Neuronal stem cell (in vitro differentiated cells): ENCODE measurements at regions not wholly inside any gene's neighbourhood (a gene's known extent, or its start where the extent isn't known, plus 50 kb on each side); places are given as distances from the start of the nearest gene placed in this dataset.

Experiments used
- DNase-seq: peaks from one replicate; pipeline ENCODE4 v3.0.0-alpha.2; 2013; ENCODE audit warnings: low spot score
- H2AFZ ChIP-seq: one replicate; pipeline ENCODE4 v1.6.1; 2013; ENCODE audit warnings: mild to moderate bottlenecking, low read length, inconsistent platforms
- H2AK5ac ChIP-seq: 2 replicates; pipeline ENCODE4 v1.6.1; 2013; ENCODE audit warnings: low read depth, mild to moderate bottlenecking, inconsistent platforms, low read length, moderate library complexity, mixed read lengths
- H2BK120ac ChIP-seq: 2 replicates; pipeline ENCODE4 v1.6.1; 2013; ENCODE audit warnings: low read depth, mild to moderate bottlenecking, inconsistent platforms, low read length, moderate library complexity, mixed read lengths
- H2BK12ac ChIP-seq: one replicate; pipeline ENCODE4 v1.6.1; 2013; ENCODE audit warnings: low read length, inconsistent platforms
- H2BK15ac ChIP-seq: 2 replicates; pipeline ENCODE4 v1.6.1; 2013; ENCODE audit warnings: mild to moderate bottlenecking, low read length, inconsistent platforms, mixed read lengths
- H2BK5ac ChIP-seq: one replicate; pipeline ENCODE4 v1.6.1; 2013; ENCODE audit warnings: inconsistent platforms, mild to moderate bottlenecking, low read length, moderate library complexity
- H3K14ac ChIP-seq: one replicate; pipeline ENCODE4 v1.6.1; 2013; ENCODE audit warnings: low read length, inconsistent platforms
- H3K18ac ChIP-seq: 2 replicates; pipeline ENCODE4 v1.6.1; 2013; ENCODE audit warnings: low read length, inconsistent platforms
- H3K23ac ChIP-seq: 2 replicates; pipeline ENCODE4 v1.6.1; 2013; ENCODE audit warnings: low read depth, mild to moderate bottlenecking, mixed read lengths, low read length, inconsistent platforms; ENCODE audit not compliant: poor library complexity
- H3K27ac ChIP-seq: replicated peaks from 3 replicates; pipeline ENCODE4 v1.5.1; 2013; ENCODE audit warnings: low read length, inconsistent platforms
- H3K27me3 ChIP-seq, 3 experiments: 2 replicates each; pipeline ENCODE4 v1.6.1; 2013; ENCODE audit warnings: low read length in 3 of 3, mild to moderate bottlenecking in 2 of 3, inconsistent platforms in 1 of 3, low read depth in 1 of 3, mixed read lengths in 1 of 3, moderate library complexity in 1 of 3; ENCODE audit not compliant: control insufficient read depth in 3 of 3, insufficient read depth in 3 of 3
- H3K36me3 ChIP-seq, 2 donors: replicated peaks in 1 of 2; 2 replicates each; pipeline ENCODE4 v1.6.1; 2013; ENCODE audit warnings: low read length in 2 of 2; ENCODE audit not compliant: control insufficient read depth in 2 of 2, insufficient read depth in 2 of 2
- H3K4ac ChIP-seq: 2 replicates; pipeline ENCODE4 v1.6.1; 2013; ENCODE audit warnings: inconsistent platforms, mild to moderate bottlenecking, low read length, moderate library complexity
- H3K4me1 ChIP-seq, 2 donors: 1 replicate in 1 of 2; 2 replicates in 1 of 2; pipeline ENCODE4 v1.6.1; 2013; ENCODE audit warnings: low read length in 2 of 2, low read depth in 1 of 2; ENCODE audit not compliant: control insufficient read depth in 2 of 2, insufficient read depth in 1 of 2
- H3K4me2 ChIP-seq: one replicate; pipeline ENCODE4 v1.6.1; 2013; ENCODE audit warnings: mild to moderate bottlenecking, low read length, inconsistent platforms; ENCODE audit not compliant: insufficient read depth, poor library complexity, severe bottlenecking
- H3K4me3 ChIP-seq, 2 donors: 2 replicates each; pipeline ENCODE4 v1.5.1; 2013; ENCODE audit warnings: low read length in 2 of 2, mild to moderate bottlenecking in 2 of 2, inconsistent platforms in 1 of 2, moderate library complexity in 1 of 2
- H3K79me1 ChIP-seq: one replicate; pipeline ENCODE4 v1.6.1; 2013; ENCODE audit warnings: low read depth, mild to moderate bottlenecking, inconsistent platforms, low read length, moderate library complexity
- H3K9ac ChIP-seq: one replicate; pipeline ENCODE4 v1.6.1; 2013; ENCODE audit warnings: mild to moderate bottlenecking, low read depth, low read length, inconsistent platforms; ENCODE audit not compliant: poor library complexity
- H3K9me3 ChIP-seq, 2 donors: replicated peaks in 1 of 2; 2 replicates each; pipeline versions ENCODE3 to v1.6.1; 2013; ENCODE audit warnings: low read length in 2 of 2, mild to moderate bottlenecking in 2 of 2, inconsistent platforms in 1 of 2, low read depth in 1 of 2, mixed read lengths in 1 of 2, moderate library complexity in 1 of 2; ENCODE audit not compliant: control insufficient read depth in 2 of 2, insufficient read depth in 1 of 2
- H4K8ac ChIP-seq: one replicate; pipeline ENCODE4 v1.6.1; 2013; ENCODE audit warnings: low read depth, mild to moderate bottlenecking, inconsistent platforms, low read length, moderate library complexity
- H4K91ac ChIP-seq: one replicate; pipeline ENCODE4 v1.6.1; 2013; ENCODE audit warnings: low read length, low read depth, mild to moderate bottlenecking, inconsistent platforms; ENCODE audit not compliant: poor library complexity
- WGBS, 2 donors: extraction: QIAGEN DNeasy Blood & Tissue Kit; methylation state at CpG; one replicate each; pipeline ENCODE4 v1.1.7; 2013; ENCODE audit warnings: missing lambda C conversion rate in 2 of 2, mixed read lengths in 1 of 2; ENCODE audit not compliant: insufficient read length in 2 of 2, insufficient replicate concordance in 1 of 2; ENCODE audit errors: extremely low coverage in 2 of 2; 5-methylcytosine and 5-hydroxymethylcytosine counted together

GRCh38 chr10:81065474-81065873, 527.8 kb downstream of the SH2D4B start:
- Histone ChIP-seq H2BK12ac (no peak overlapping the region), H3K14ac (no peak overlapping the region), H3K79me1 (no peaks in the 10 kb centered on the region), H3K4me2 (no peak overlapping the region), H2BK5ac (no peak overlapping the region), H3K27me3 (no peaks in the 10 kb centered on the region), H3K23ac (no peak overlapping the region), H2AK5ac (no peak overlapping the region), H3K4ac (no peak overlapping the region), H3K4me3 (no peak overlapping the region), H3K36me3 (no peaks in the 10 kb centered on the region), H2BK120ac (no peak overlapping the region), H3K18ac (no peak overlapping the region), H2AFZ (no peak overlapping the region), H3K4me1 (no peaks in the 10 kb centered on the region), H4K91ac (no peak overlapping the region), H3K27ac (no peak overlapping the region), H3K9ac (no peak overlapping the region), H4K8ac (no peak overlapping the region), H3K9me3 (no peaks in the 10 kb centered on the region), H2BK15ac (no peak overlapping the region)
- no CpG with 5 or more reads among the region's 1 CpG for WGBS, 2 donors
- no peak for DNase-seq

DNA sequence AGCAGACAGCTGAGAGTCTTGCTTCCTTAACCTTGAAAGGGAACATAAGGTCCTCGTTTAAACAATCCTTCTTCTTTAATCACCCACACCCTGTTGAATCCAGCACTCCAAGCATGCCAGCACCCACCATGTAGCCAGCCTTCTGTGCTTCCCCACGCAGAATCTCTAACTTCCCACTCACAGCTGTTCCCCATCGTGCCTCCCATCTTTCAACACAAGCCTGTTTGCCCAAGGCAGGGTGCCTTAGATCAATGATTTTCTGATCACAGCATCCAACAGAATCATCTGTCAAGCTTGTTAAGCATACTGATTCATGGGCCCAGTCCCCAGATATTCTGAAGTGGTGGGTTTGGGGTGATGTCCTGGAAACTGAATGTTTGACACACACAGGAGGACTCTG, 530.8 kb downstream of the SH2D4B start:
- Histone ChIP-seq H3K23ac (no peak overlapping the region), H2BK12ac (no peak overlapping the region), H3K27me3 (no peaks in the 10 kb centered on the region), H3K79me1 (no peaks in the 10 kb centered on the region), H3K9me3 (no peaks in the 10 kb centered on the region), H2BK120ac (no peak overlapping the region), H2BK5ac (no peak overlapping the region), H4K91ac (no peak overlapping the region), H3K4me1 (no peaks in the 10 kb centered on the region), H3K9ac (no peak overlapping the region), H3K18ac (no peak overlapping the region), H2AFZ (no peak overlapping the region), H3K4me3 (no peak overlapping the region), H3K4ac (no peak overlapping the region), H3K14ac (no peak overlapping the region), H3K27ac (no peak overlapping the region), H3K36me3 (no peaks in the 10 kb centered on the region), H2BK15ac (no peak overlapping the region), H2AK5ac (no peak overlapping the region), H3K4me2 (no peak overlapping the region), H4K8ac (no peak overlapping the region)
- no CpG with 5 or more reads among the region's 3 CpGs for WGBS, 2 donors
- DNase-seq = no peak

DNA sequence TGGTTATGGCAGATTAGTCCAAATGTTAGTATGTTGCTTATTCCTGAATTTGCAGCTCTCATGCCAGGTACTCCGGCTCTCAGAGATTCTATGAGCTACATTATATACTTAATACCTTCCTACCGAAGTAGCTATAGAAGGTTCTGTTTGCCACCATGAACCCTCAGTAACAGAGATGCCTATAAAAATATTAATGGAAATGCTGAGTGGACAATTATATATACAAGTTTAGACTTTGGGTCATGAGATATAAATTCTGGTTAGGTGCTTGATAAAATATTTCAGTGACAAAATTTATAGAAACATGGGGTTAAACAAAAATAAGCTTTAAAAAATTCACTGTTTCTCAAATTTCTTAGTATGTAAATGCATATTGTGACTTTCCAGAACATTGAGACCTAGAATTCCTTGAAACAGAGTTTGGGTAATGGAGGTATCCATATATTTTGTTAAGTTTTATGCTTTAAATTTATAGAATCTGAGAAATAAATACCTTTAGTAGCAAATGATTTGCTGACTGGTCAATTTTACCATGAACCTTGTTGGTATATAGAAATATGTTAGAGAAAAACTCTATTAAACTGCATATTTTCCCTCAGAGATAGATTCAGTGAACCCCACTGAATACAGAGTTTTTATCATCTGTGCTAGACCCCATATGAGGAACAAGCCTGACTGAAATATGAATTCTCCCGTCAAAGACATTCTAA, 533.5 kb downstream of the SH2D4B start:
- H2BK12ac ChIP-seq = no peak overlapping the region

GRCh38 chr10:81073155-81073554, 535.5 kb downstream of the SH2D4B start:
- H3K27me3 ChIP-seq = no peaks in the 10 kb centered on the region
- no peak overlapping the region for H4K91ac ChIP-seq
- no peak overlapping the region for H3K9ac ChIP-seq
- H2BK15ac ChIP-seq = no peak overlapping the region
- no peak overlapping the region for H3K4me2 ChIP-seq
- no peak overlapping the region for H2AK5ac ChIP-seq
- H3K4me3 ChIP-seq = no peak overlapping the region
- H3K23ac ChIP-seq = no peak overlapping the region
- no CpG with 5 or more reads among the region's 2 CpGs for WGBS, 2 donors
- H3K14ac ChIP-seq = no peak overlapping the region
- no peaks in the 10 kb centered on the region for H3K36me3 ChIP-seq
- no peak overlapping the region for H3K27ac ChIP-seq
- H3K18ac ChIP-seq = no peak overlapping the region
- no peaks in the 10 kb centered on the region for H3K9me3 ChIP-seq
- no peaks in the 10 kb centered on the region for H3K79me1 ChIP-seq
- H2BK120ac ChIP-seq = no peak overlapping the region
- H3K4me1 ChIP-seq = no peaks in the 10 kb centered on the region
- no peak overlapping the region for H2BK5ac ChIP-seq
- no peak overlapping the region for H4K8ac ChIP-seq
- no peak overlapping the region for H2BK12ac ChIP-seq
- no peak for DNase-seq
- no peak overlapping the region for H2AFZ ChIP-seq
- H3K4ac ChIP-seq = no peak overlapping the region

More for the DNA sequence above, 533.5 kb downstream of the SH2D4B start:
- no peak overlapping the region for H2AFZ ChIP-seq
- no peak overlapping the region for H3K27ac ChIP-seq
- no peak overlapping the region for H2BK120ac ChIP-seq
- H2BK5ac ChIP-seq = no peak overlapping the region
- no peaks in the 10 kb centered on the region for H3K36me3 ChIP-seq
- H3K18ac ChIP-seq = no peak overlapping the region
- no peak overlapping the region for H3K4me2 ChIP-seq
- no peak overlapping the region for H3K4me3 ChIP-seq
- no peaks in the 10 kb centered on the region for H3K27me3 ChIP-seq
- H3K23ac ChIP-seq = no peak overlapping the region
- H4K8ac ChIP-seq = no peak overlapping the region
- H2BK15ac ChIP-seq = no peak overlapping the region
- H4K91ac ChIP-seq = no peak overlapping the region
- H3K4ac ChIP-seq = no peak overlapping the region
- H3K9ac ChIP-seq = no peak overlapping the region
- DNase-seq = no peak
- WGBS, 2 donors = no CpG with 5 or more reads among the region's 3 CpGs
- H2AK5ac ChIP-seq = no peak overlapping the region
- no peak overlapping the region for H3K14ac ChIP-seq
- H3K9me3 ChIP-seq = no peaks in the 10 kb centered on the region
- no peaks in the 10 kb centered on the region for H3K4me1 ChIP-seq
- no peaks in the 10 kb centered on the region for H3K79me1 ChIP-seq
